GM18505 (cell line): ENCODE measurements at regions not wholly inside any gene's neighbourhood (a gene's known extent, or its start where the extent isn't known, plus 50 kb on each side); places are given as distances from the start of the nearest gene placed in this dataset.

ENCODE experiments used
- ATAC-seq: cut with Tn5 transposase; IDR thresholded peaks from one replicate; pipeline ENCODE4 v1.9.1; 2021; ENCODE audit not compliant: unreplicated experiment
- POLR2A ChIP-seq: IDR thresholded peaks from 4 replicates; pipeline ENCODE4 v1.6.1; 2011; ENCODE audit warnings: borderline replicate concordance; ENCODE audit not compliant: insufficient read depth, insufficient read length; ENCODE audit errors: extremely low read depth

DNA sequence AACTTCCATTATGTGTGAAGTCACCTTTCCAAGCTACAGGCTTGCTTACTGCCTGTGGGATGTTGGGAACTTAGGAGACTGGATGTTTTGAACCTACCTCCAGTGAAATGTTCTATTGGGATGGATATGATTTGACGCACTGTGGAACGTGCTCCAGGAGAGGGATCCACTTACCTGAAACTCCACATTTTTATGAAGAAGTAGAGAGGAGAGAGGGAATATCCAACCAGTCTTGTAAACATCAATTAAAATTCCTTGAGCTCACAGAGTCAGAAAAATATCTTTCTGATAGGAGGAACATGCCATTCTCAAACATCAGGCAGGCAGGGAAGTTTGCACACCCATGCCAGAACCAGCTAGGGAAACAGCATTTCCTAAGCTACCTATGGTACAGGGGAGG is 91.1 kb upstream of the MAOA start:
- TF ChIP-seq POLR2A, result no peak
- ATAC-seq, result no peak

DNA sequence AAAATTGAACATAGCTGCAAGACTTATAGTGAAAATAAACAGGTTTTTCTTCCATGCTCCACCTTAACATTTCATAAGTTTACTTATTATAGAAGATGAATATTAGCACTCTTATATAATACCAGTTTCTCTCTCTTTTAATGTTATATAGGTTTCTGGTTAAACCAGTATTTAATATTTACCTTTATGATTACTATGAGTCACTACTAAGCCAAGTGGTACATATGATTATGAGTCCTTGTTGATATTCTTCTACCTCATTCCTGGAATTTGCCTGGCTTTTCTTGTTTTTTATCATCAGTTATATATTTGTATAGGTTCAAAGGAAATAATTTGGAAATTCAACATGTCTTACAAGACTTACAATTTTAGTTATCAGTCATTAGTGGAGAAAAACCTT is 89.9 kb upstream of the MAOA start:
- ATAC-seq, result no peak
- TF ChIP-seq POLR2A, result no peak

DNA sequence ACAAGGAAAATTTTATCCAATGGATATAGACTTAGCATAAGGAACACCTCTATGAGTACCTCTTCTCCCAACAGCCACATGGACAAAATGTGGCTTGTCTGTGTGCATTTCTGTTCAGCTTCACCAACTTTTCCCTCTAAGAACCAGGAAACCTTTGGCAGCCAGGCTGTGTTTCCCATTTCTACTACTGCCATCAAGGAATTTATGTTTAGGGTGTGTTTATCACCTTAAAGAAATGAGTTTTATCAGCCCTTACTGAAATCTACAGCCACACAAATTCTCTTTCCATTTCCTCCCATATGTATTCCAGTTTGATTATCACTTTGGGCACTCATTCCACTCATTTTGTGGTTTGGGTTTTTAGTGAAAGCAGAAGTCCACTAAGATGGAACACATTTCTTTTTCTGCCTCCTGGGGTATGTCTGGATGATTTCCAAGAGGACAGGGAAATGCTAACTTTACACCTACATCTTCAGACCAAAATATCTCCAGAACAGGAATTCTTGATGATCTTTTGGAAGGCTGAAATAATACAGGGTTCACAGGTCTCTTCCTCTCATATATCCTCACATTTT is 82.6 kb upstream of the MAOA start:
- TF ChIP-seq POLR2A, result no peak
- ATAC-seq, result no peak

DNA sequence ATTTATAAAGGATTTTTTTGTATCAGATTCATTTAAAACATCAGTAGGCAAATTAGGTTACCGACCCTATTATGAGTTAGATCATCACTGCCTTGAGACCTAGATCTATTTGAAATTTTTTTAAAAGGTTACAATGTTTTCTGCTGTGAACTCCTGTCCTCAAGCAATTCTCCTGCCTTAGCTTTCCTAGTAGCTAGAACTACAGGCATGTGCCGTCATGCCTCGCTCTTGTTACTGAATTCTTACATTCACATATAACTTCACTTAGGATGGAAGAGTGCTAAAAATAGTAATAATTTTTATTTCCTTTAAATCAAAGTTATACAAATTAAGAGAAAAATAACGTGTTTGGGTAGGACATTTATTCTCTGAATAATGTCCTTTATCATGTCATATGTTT is 75.5 kb upstream of the MAOA start:
- no peak for TF ChIP-seq POLR2A
- no peak for ATAC-seq

DNA sequence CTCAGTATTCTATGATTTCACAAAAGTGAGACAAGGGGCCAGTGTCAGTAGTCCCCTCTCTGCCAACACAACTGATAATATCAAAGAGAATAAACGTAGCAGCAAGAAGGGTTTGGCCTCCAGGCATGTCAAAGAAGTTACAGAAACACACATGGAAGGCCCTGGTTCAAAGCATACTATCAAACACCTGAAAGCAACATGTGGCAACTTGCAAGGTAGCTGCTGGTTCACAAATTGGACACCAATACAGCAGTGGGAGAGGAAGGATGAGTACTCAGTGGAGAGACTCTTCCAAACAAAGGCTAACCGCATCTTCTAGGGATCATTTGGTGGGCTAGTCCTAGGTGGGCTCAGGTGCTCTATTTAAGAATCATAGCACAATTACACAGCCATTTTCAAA is 74.9 kb upstream of the MAOA start:
- no peak for ATAC-seq
- no peak for TF ChIP-seq POLR2A

DNA sequence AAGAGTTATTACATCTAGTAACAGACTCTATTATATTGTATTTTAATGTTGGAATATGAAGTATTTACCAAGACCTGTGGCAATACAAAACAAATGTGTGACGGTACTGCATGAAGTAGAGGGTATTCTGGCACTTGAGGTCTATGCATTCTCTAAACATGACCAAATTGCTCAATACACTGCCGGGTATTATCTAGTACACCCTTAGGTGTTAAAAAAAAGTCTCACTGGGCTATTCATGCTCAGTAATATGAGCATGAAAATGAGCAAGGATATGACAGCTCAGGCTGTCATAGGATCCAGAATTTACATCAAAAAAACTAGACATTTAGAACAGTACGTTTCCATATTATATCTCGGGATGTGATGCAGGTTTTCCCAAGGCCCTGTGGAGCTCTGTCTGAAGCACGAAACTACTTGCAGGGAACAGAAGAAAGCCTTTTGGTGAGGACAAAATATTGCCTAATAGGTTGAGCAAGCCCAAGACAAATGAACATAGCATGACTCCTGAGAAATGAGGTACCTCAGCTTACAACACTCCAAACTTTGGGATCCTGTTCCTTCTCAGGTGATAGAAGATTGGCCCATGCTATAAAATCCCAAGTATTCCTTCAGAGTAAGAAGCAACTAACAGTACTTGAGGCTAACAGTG is 74.1 kb upstream of the MAOA start:
- no peak for TF ChIP-seq POLR2A
- ATAC-seq, result no peak

DNA sequence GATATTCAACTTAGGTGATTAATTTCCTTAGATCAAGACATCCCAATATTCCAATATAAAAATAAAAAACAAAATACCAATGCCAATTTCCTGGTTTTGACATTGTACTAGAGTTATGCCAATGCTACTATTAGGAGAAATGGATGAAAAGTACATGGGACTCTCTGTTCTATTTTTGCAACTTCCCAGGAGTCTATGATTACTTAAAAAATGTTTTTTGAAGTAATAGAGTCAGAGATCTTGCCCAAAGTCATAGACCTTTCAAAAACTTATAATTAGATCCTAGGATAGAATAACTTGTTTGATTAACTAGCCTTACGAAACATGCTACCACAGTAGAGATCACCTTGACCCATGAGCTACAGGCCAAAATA is 73.6 kb upstream of the MAOA start:
- no peak for ATAC-seq
- no peak for TF ChIP-seq POLR2A

DNA sequence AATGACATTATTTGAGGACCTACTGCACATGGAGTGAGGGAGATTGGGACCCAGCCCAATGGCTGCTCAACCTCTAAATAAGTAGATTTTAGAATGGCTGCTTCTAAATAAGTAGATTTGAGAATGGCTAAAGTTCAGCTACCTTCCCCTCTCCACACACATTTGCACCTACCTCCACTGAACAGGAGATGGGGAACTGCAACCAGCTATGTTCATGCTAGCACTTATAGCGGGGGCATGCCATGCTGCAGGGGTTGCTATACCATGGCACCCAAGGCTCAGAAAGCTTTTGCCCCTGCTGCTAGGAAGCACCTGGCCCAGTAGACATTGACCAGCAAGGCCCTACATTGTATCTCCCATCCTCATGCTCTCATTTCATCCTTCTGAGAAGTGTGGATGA is 70.2 kb upstream of the MAOA start:
- no peak for ATAC-seq
- TF ChIP-seq POLR2A, result no peak

DNA sequence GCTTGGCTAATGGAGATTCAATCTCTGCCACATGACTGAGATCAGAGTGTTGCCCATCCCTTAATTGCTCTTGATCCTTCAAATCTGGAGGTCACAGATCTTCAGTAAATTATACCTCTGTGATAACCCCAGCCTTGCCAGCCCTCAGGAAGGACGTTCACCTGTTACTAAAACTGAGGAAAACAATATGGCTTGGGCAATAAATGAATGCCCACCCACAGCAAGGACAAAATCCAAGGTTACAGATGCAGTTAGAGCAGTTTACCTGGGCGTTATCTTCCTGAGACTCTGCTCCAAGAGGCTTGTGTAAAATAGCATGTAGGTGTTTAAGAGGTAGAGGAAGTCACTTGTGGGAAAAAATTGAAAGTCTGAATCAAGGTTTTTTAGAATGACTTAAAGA is 69.3 kb upstream of the MAOA start:
- TF ChIP-seq POLR2A, result no peak
- ATAC-seq, result no peak

DNA sequence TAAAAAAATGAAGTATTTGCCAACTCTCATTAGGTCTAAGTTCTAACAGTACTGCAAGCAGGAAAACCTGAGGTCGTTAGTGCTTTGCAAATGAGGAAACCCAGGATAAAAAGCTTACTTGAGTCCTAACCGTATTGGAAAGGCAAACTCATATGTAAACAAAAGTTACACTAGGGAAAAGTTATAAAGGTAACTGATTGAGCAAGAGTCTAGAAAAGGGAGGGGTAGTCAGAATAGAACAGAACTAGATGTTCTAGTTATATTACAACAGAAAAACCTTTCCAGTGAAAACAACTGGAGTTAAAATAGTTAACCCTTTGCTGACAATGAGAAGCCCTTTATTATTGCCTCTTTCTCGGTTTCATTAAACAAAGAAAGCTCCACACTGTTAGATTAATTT is 66.4 kb upstream of the MAOA start:
- TF ChIP-seq POLR2A, result no peak
- ATAC-seq, result no peak

DNA sequence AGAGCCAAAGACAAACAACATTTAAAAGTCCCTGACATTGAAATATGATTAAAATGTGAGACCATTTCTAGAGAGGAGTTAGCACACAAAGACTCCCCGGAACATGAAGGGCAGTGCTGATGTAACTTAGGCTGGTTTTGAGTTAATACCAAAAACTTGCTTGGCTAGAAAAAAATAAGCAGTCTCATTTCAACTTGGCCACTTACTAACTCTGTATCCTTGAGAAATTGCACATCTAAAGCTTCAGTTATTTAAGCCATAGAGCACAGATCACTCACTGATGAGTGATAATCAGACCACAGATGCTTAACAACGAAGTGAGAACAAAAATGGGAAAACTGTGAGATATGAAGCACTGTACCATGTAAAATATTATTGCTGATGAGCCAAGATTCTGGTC is 65.9 kb upstream of the MAOA start:
- no peak for TF ChIP-seq POLR2A
- ATAC-seq, result no peak

DNA sequence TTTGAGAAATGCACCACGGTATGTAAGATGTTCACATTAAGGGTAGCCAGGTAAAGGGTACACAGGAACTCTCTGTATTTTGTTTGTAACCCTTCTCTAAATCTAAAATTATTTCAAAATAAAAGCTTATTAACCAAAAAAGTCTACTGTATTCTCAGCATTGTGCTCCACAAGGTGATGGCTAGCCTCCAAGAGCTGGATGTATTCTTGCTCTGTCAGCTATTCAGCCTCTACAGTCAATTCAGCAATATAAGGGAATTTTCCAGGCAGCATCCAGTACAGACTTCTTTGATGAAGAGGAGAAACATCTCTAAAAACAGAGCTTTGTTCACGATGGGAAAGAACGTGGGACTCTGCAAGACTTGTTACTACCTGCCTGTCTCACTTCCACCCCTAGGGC is 63.5 kb upstream of the MAOA start:
- TF ChIP-seq POLR2A, result no peak
- ATAC-seq, result no peak

DNA sequence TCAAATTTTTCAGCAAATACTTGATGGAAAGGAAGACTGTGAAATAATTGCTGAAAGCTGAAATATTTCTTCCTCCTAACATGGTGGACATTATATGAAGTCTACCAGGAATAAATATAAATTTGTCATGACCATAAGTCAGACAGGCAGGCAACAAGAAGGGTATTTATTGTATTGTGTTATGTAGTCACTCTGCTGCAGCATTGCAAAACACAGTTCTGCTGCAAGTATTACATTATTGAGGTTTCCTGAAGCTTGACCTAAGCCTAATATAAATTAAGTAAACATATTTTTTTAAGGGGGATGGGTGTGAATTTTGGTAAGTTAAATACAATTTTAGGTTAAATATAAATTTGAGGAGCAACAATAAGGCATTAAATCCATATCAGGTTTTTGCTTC is 60.2 kb upstream of the MAOA start:
- no peak for TF ChIP-seq POLR2A
- no peak for ATAC-seq

DNA sequence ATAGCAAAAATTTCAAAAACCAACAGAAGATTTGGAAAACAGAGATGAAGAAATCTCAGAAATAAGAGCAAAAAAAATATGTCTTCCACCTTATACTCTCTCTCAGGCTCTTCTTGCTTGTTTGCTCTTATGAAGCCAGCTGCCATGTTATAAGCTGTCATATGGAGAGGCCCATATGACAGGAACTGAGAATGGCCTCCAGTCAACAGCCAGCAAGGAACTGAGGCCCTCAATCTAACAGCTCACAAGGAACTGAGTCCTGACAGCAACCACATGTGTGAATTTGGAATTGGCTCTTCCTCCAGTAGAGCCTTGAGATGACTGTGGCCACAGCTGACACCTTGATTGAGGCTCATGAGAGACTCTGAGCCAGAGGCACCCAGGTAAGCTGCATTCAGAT is 51.3 kb upstream of the MAOA start:
- no peak for ATAC-seq
- no peak for TF ChIP-seq POLR2A

DNA sequence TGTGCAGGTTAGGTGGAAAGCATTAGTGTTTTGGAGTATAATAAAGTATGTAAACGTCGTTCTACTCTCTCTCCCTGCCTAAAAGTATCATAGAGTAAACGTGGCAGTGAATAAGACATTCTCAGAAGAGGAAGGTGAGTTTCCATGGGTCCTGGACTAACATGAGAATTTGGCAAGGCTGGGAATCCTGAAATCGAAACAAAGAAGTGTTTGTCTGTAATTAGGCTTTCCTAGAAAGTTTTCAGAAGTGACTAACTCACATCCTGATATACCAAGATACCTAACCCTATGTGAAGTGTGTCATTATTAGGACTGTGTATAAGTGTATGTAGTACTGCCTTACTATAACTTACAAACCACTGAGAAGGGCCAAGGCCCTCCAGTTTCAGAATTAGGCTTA is 50.7 kb upstream of the MAOA start:
- no peak for TF ChIP-seq POLR2A
- no peak for ATAC-seq
